Neural cell (in vitro differentiated cells): ENCODE measurements at regions not wholly inside any gene's neighbourhood (a gene's known extent, or its start where the extent isn't known, plus 50 kb on each side); places are given as distances from the start of the nearest gene placed in this dataset.

Experiments
- H2AFZ ChIP-seq: fragments of 200-600, 300-800 bp; sonication (generic), shearing (Covaris generic); 2 replicates; pipeline ENCODE4 v1.6.0; 2014; ENCODE audit warnings: low read depth, mild to moderate bottlenecking, antibody characterized with exemption, low read length, moderate library complexity
- H3F3A ChIP-seq: fragments of 200-600 bp; shearing (Covaris generic); 2 replicates; pipeline ENCODE4 v1.6.1; 2016; ENCODE audit warnings: mild to moderate bottlenecking, moderate library complexity, mixed read lengths, antibody characterized with exemption, low read length; ENCODE audit not compliant: insufficient read depth, poor library complexity, severe bottlenecking
- H3K27ac ChIP-seq: fragments of 200-600, 300-800 bp; sonication (generic), shearing (Covaris generic); 2 replicates; pipeline ENCODE4 v1.5.1; 2014; ENCODE audit warnings: mild to moderate bottlenecking, low read length, moderate library complexity
- H3K27me3 ChIP-seq: fragments of 300-800, 200-600 bp; sonication (generic), shearing (Covaris generic); 2 replicates; pipeline ENCODE4 v1.6.0; 2014; ENCODE audit warnings: mild to moderate bottlenecking, low read depth, low read length, moderate library complexity; ENCODE audit not compliant: insufficient read depth
- H3K36me3 ChIP-seq: fragments of 300-800, 200-600 bp; sonication (generic), shearing (Covaris generic); 2 replicates; pipeline ENCODE4 v1.5.1; 2014; ENCODE audit warnings: mild to moderate bottlenecking, antibody characterized with exemption, low read length, moderate library complexity; ENCODE audit not compliant: insufficient read depth
- H3K4me2 ChIP-seq: fragments of 300-800, 200-600 bp; sonication (generic), shearing (Covaris generic); 2 replicates; pipeline ENCODE4 v1.6.0; 2014; ENCODE audit warnings: mild to moderate bottlenecking, low read length
- H3K4me3 ChIP-seq: fragments of 300-800, 200-600 bp; sonication (generic), shearing (Covaris generic); 2 replicates; pipeline ENCODE4 v1.5.1; 2014; ENCODE audit warnings: mild to moderate bottlenecking, low read length, moderate library complexity
- H3K79me2 ChIP-seq: fragments of 200-600 bp; shearing (Covaris generic); replicated peaks from 2 replicates; pipeline ENCODE4 v1.6.0; 2014; ENCODE audit warnings: mild to moderate bottlenecking, low read length, moderate library complexity; ENCODE audit not compliant: insufficient read depth
- H3K9ac ChIP-seq: fragments of 300-800, 200-600 bp; sonication (generic), shearing (Covaris generic); 2 replicates; pipeline ENCODE4 v1.6.1; 2016; ENCODE audit warnings: mild to moderate bottlenecking, low read length, mixed read lengths
- H3K9me2 ChIP-seq: fragments of 200-600 bp; shearing (Covaris generic); 2 replicates; pipeline ENCODE4 v1.6.1; 2016; ENCODE audit warnings: mild to moderate bottlenecking, low read length, mixed read lengths; ENCODE audit not compliant: insufficient read depth
- H3K9me3 ChIP-seq: fragments of 200-600, 300-800 bp; sonication (generic), shearing (Covaris generic); 2 replicates; pipeline ENCODE4 v1.6.1; 2016; ENCODE audit warnings: mild to moderate bottlenecking, mixed run types, low read length, moderate library complexity, mixed read lengths
- H4K20me1 ChIP-seq: fragments of 200-600 bp; shearing (Covaris generic); 2 replicates; pipeline ENCODE4 v1.6.1; 2016; ENCODE audit warnings: mild to moderate bottlenecking, mixed run types; ENCODE audit not compliant: insufficient read depth
- CTCF ChIP-seq: fragments of 450-650 bp; IDR thresholded peaks from 2 replicates; pipeline ENCODE4 v1.5.1; 2014; ENCODE audit warnings: antibody characterized with exemption, mild to moderate bottlenecking, moderate library complexity; ENCODE audit not compliant: poor library complexity, severe bottlenecking
- EP300 ChIP-seq: fragments of 450-650 bp; conservative IDR thresholded peaks from 2 replicates; pipeline ENCODE4 v1.6.1; 2014; ENCODE audit warnings: antibody characterized with exemption, mild to moderate bottlenecking, moderate library complexity; ENCODE audit not compliant: poor library complexity, severe bottlenecking
- EZH2 ChIP-seq: fragments of 200-600, 300-800 bp; shearing (Covaris generic), sonication (generic); IDR thresholded peaks from 2 replicates; pipeline ENCODE4 v1.6.1; 2014; ENCODE audit warnings: antibody characterized with exemption, low read length, borderline replicate concordance, mild to moderate bottlenecking; ENCODE audit not compliant: insufficient read depth, poor library complexity, severe bottlenecking
- MXI1 ChIP-seq: fragments of 450-650 bp; conservative IDR thresholded peaks from 2 replicates; pipeline ENCODE4 v1.6.1; 2014; ENCODE audit warnings: antibody characterized with exemption, mild to moderate bottlenecking; ENCODE audit not compliant: poor library complexity, severe bottlenecking
- POLR2AphosphoS5 ChIP-seq: IDR thresholded peaks from 2 replicates; pipeline ENCODE4 v1.6.1; 2012
- RAD21 ChIP-seq: fragments of 450-650 bp; conservative IDR thresholded peaks from 2 replicates; pipeline ENCODE4 v1.6.1; 2014; ENCODE audit warnings: antibody characterized with exemption, mild to moderate bottlenecking, moderate library complexity
- SMC3 ChIP-seq: fragments of 450-650 bp; conservative IDR thresholded peaks from 2 replicates; pipeline ENCODE4 v1.6.1; 2014; ENCODE audit warnings: antibody characterized with exemption, mild to moderate bottlenecking, moderate library complexity; ENCODE audit not compliant: poor library complexity
- TAF1 ChIP-seq: IDR thresholded peaks from 2 replicates; pipeline ENCODE4 v1.6.1; 2012; ENCODE audit warnings: low read depth
- TF ChIP-seq, protein P1 (sequence below): IDR thresholded peaks from 2 replicates; pipeline ENCODE4 v1.6.1; 2012; ENCODE audit warnings: borderline replicate concordance

GRCh38 chr18:54774423-54774822 is 53.9 kb upstream of the RAB27B start:
- H3K79me2 ChIP-seq, result no peaks in the 10 kb centered on the region
- H2AFZ ChIP-seq, result no peak overlapping the region
- no peak overlapping the region for H3K9ac ChIP-seq
- no peaks in the 10 kb centered on the region for H3K9me2 ChIP-seq
- TF ChIP-seq CTCF (no peak), EZH2 (no peak), TAF1 (no peak), EP300 (no peak), MXI1 (no peak), POLR2AphosphoS5 (no peak), RAD21 (no peak), SMC3 (no peak)
- TF ChIP-seq, protein P1, sequence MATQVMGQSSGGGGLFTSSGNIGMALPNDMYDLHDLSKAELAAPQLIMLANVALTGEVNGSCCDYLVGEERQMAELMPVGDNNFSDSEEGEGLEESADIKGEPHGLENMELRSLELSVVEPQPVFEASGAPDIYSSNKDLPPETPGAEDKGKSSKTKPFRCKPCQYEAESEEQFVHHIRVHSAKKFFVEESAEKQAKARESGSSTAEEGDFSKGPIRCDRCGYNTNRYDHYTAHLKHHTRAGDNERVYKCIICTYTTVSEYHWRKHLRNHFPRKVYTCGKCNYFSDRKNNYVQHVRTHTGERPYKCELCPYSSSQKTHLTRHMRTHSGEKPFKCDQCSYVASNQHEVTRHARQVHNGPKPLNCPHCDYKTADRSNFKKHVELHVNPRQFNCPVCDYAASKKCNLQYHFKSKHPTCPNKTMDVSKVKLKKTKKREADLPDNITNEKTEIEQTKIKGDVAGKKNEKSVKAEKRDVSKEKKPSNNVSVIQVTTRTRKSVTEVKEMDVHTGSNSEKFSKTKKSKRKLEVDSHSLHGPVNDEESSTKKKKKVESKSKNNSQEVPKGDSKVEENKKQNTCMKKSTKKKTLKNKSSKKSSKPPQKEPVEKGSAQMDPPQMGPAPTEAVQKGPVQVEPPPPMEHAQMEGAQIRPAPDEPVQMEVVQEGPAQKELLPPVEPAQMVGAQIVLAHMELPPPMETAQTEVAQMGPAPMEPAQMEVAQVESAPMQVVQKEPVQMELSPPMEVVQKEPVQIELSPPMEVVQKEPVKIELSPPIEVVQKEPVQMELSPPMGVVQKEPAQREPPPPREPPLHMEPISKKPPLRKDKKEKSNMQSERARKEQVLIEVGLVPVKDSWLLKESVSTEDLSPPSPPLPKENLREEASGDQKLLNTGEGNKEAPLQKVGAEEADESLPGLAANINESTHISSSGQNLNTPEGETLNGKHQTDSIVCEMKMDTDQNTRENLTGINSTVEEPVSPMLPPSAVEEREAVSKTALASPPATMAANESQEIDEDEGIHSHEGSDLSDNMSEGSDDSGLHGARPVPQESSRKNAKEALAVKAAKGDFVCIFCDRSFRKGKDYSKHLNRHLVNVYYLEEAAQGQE, result no peak
- no peaks in the 10 kb centered on the region for H3K36me3 ChIP-seq
- no peaks in the 10 kb centered on the region for H3K27me3 ChIP-seq
- no peak overlapping the region for H3K4me2 ChIP-seq
- H3F3A ChIP-seq, result no peaks in the 10 kb centered on the region
- H3K27ac ChIP-seq, result no peak overlapping the region
- H3K9me3 ChIP-seq, result no peaks in the 10 kb centered on the region
- H4K20me1 ChIP-seq, result no peaks in the 10 kb centered on the region
- no peak overlapping the region for H3K4me3 ChIP-seq

GRCh38 chr18:54774981-54775665 is 53.2 kb upstream of the RAB27B start:
- no peaks in the 10 kb centered on the region for H3K79me2 ChIP-seq
- H3F3A ChIP-seq, result no peaks in the 10 kb centered on the region
- no peaks in the 10 kb centered on the region for H3K9me3 ChIP-seq
- H3K9me2 ChIP-seq, result no peaks in the 10 kb centered on the region
- no peaks in the 10 kb centered on the region for H4K20me1 ChIP-seq
- no peak overlapping the region for H3K4me2 ChIP-seq
- no peak overlapping the region for H3K27ac ChIP-seq
- no peaks in the 10 kb centered on the region for H3K27me3 ChIP-seq
- no peak overlapping the region for H3K9ac ChIP-seq
- H3K36me3 ChIP-seq, result no peaks in the 10 kb centered on the region
- H2AFZ ChIP-seq, result no peak overlapping the region
- H3K4me3 ChIP-seq, result no peak overlapping the region
- no peak for TF ChIP-seq CTCF
- no peak for TF ChIP-seq TAF1
- TF ChIP-seq, protein P1, result no peak
- no peak for TF ChIP-seq EZH2
- TF ChIP-seq POLR2AphosphoS5, result no peak
- no peak for TF ChIP-seq MXI1
